IMR-90 (cell line): ENCODE measurements at regions not wholly inside any gene's neighbourhood (a gene's known extent, or its start where the extent isn't known, plus 50 kb on each side); places are given as distances from the start of the nearest gene placed in this dataset.

Source experiments
- ATAC-seq: fragments of 200-7000 bp; cut with Tn5 transposase; 2 replicates; pipeline ENCODE4 v1.9.1; 2020; ENCODE audit warnings: low read depth, mild to moderate bottlenecking, moderate library complexity
- BruUV-seq: library from RNA; stranded (reverse); fragments of 400-500 nt; replicated peaks from 2 replicates; lab custom pipeline; 2021; lab: Mats Ljungman, UMichigan
- CTCF ChIA-PET: fragments of 300-600 bp; formaldehyde crosslinking; extraction: SDS; loops from one replicate; lab custom pipeline; 2021; ENCODE audit warnings: antibody characterized with exemption; lab: Yijun Ruan, JAX
- POLR2A ChIA-PET: fragments of 300-600 bp; sonication (Branson Sonifier 250); formaldehyde crosslinking; loops from one replicate; lab custom pipeline; 2022; ENCODE audit warnings: antibody characterized with exemption; ENCODE audit not compliant: unreplicated experiment; lab: Charles Lee
- DNase-seq: peaks from one replicate; pipeline ENCODE4 v3.0.0; 2013
- H2AFZ ChIP-seq: replicated peaks from 2 replicates; pipeline ENCODE3; 2013; ENCODE audit warnings: low read length, mild to moderate bottlenecking; ENCODE audit not compliant: poor library complexity
- H2AK5ac ChIP-seq: 2 replicates; pipeline ENCODE4 v1.6.1; 2013; ENCODE audit warnings: low read depth, low read length, inconsistent platforms
- H2AK9ac ChIP-seq: replicated peaks from 2 replicates; pipeline ENCODE3; 2013; ENCODE audit warnings: mild to moderate bottlenecking, low read depth, low read length, moderate library complexity; ENCODE audit not compliant: poor library complexity
- H2BK120ac ChIP-seq: 2 replicates; pipeline ENCODE4 v1.6.1; 2013; ENCODE audit warnings: low read depth, low read length, inconsistent platforms
- H2BK15ac ChIP-seq: 3 replicates; pipeline ENCODE4 v1.6.1; 2013; ENCODE audit warnings: low read depth, low read length, inconsistent platforms
- H2BK20ac ChIP-seq: 2 replicates; pipeline ENCODE4 v1.6.1; 2013; ENCODE audit warnings: low read depth, mild to moderate bottlenecking, inconsistent platforms, low read length, moderate library complexity
- H2BK5ac ChIP-seq: 2 replicates; pipeline ENCODE4 v1.6.1; 2013; ENCODE audit warnings: mild to moderate bottlenecking, low read depth, low read length, inconsistent platforms; ENCODE audit not compliant: poor library complexity, severe bottlenecking
- H3K14ac ChIP-seq: replicated peaks from 2 replicates; pipeline ENCODE4 v1.6.1; 2013; ENCODE audit warnings: low read depth, low read length, inconsistent platforms
- H3K18ac ChIP-seq: 2 replicates; pipeline ENCODE4 v1.6.1; 2013; ENCODE audit warnings: low read depth, low read length, control low read depth
- H3K23ac ChIP-seq: 2 replicates; pipeline ENCODE4 v1.6.1; 2013; ENCODE audit warnings: low read depth, low read length, inconsistent platforms
- H3K27ac ChIP-seq: 2 replicates; pipeline ENCODE4 v1.5.1; 2013; ENCODE audit warnings: mild to moderate bottlenecking, control low read depth, low read length; ENCODE audit not compliant: insufficient read depth
- H3K27me3 ChIP-seq: 2 replicates; pipeline ENCODE4 v1.6.1; 2013; ENCODE audit warnings: low read length; ENCODE audit not compliant: control insufficient read depth, insufficient read depth
- H3K36me3 ChIP-seq: 2 replicates; pipeline ENCODE4 v1.6.1; 2013; ENCODE audit warnings: low read length, mixed read lengths; ENCODE audit not compliant: control insufficient read depth, insufficient read depth
- H3K4ac ChIP-seq: 2 replicates; pipeline ENCODE4 v1.6.1; 2013; ENCODE audit warnings: low read depth, low read length, inconsistent platforms
- H3K4me1 ChIP-seq: 2 replicates; pipeline ENCODE4 v1.6.1; 2013; ENCODE audit warnings: low read length, mixed read lengths; ENCODE audit not compliant: control insufficient read depth, insufficient read depth
- H3K4me2 ChIP-seq: 2 replicates; pipeline ENCODE4 v1.6.1; 2013; ENCODE audit warnings: low read depth, mild to moderate bottlenecking, control low read depth, low read length, moderate library complexity
- H3K4me3 ChIP-seq: 2 replicates; pipeline ENCODE4 v1.5.1; 2013; ENCODE audit warnings: low read depth, mild to moderate bottlenecking, control low read depth, low read length, moderate library complexity; ENCODE audit not compliant: insufficient read depth
- H3K56ac ChIP-seq: 2 replicates; pipeline ENCODE4 v1.6.1; 2013; ENCODE audit warnings: low read length, inconsistent platforms; ENCODE audit not compliant: insufficient read depth; ENCODE audit errors: extremely low read depth
- H3K79me1 ChIP-seq, 2 experiments: 2 replicates each; pipeline ENCODE4 v1.6.1; 2013; ENCODE audit warnings: low read length in 2 of 2, inconsistent platforms in 1 of 2, low read depth in 1 of 2
- H3K9ac ChIP-seq: 2 replicates; pipeline ENCODE4 v1.6.1; 2013; ENCODE audit warnings: low read depth, low read length, control low read depth
- H3K9me1 ChIP-seq: 2 replicates; pipeline ENCODE4 v1.6.1; 2013; ENCODE audit warnings: low read length, inconsistent platforms; ENCODE audit not compliant: insufficient read depth
- H3K9me3 ChIP-seq: 2 replicates; pipeline ENCODE4 v1.6.1; 2013; ENCODE audit warnings: low read length; ENCODE audit not compliant: control insufficient read depth, insufficient read depth
- H4K20me1 ChIP-seq: 2 replicates; pipeline ENCODE4 v1.6.1; 2013; ENCODE audit warnings: low read length, inconsistent platforms; ENCODE audit not compliant: insufficient read depth
- H4K5ac ChIP-seq: 2 replicates; pipeline ENCODE4 v1.6.1; 2013; ENCODE audit warnings: mild to moderate bottlenecking, low read depth, low read length, control low read depth
- H4K8ac ChIP-seq, 2 experiments: 2 replicates each; pipeline ENCODE4 v1.6.1; 2013; ENCODE audit warnings: low read depth in 2 of 2, low read length in 2 of 2, control low read depth in 1 of 2, inconsistent platforms in 1 of 2
- H4K91ac ChIP-seq: 2 replicates; pipeline ENCODE4 v1.6.1; 2013; ENCODE audit warnings: low read depth, low read length, inconsistent platforms; ENCODE audit not compliant: insufficient read depth
- BHLHE40 ChIP-seq: fragments of 150-350 bp; IDR thresholded peaks from 2 replicates; pipeline ENCODE4 v1.6.1; 2016; ENCODE audit warnings: mild to moderate bottlenecking, low read depth, low read length
- MXI1 ChIP-seq: IDR thresholded peaks from 2 replicates; pipeline ENCODE4 v1.6.1; 2012; ENCODE audit warnings: low read depth, mild to moderate bottlenecking, low read length, moderate library complexity, borderline replicate concordance
- RFX5 ChIP-seq: IDR thresholded peaks from 2 replicates; pipeline ENCODE4 v1.8.0; 2012; ENCODE audit warnings: low read depth, mild to moderate bottlenecking, low read length, moderate library complexity
- USF2 ChIP-seq: fragments of 150-350 bp; IDR thresholded peaks from 2 replicates; pipeline ENCODE4 v1.6.1; 2017; ENCODE audit warnings: mild to moderate bottlenecking, antibody characterized with exemption, low read length, low read depth
- WGBS, 2 experiments: methylation state at CpG; one replicate each; pipeline versions ENCODE4 v1.1.5 to v1.1.7; 2013; ENCODE audit warnings: missing lambda C conversion rate in 2 of 2; ENCODE audit not compliant: insufficient read length in 1 of 2; ENCODE audit errors: extremely low coverage in 2 of 2; 5-methylcytosine and 5-hydroxymethylcytosine counted together
- dilution Hi-C: fragments of 300-500 bp; cut with HindIII; formaldehyde crosslinking; loops from one replicate; pipeline ENCODE4 v1.14.3; 2018; ENCODE audit warnings: low sequenced_read_pairs; ENCODE audit not compliant: unreplicated experiment
- in situ Hi-C: fragments of 300-500 bp; cut with MboI; formaldehyde crosslinking; loops from 3 replicates; pipeline ENCODE4 v1.14.3; 2019; ENCODE audit warnings: low sequenced_read_pairs, inconsistent platforms, mixed read lengths
- intact Hi-C: fragments of 100-400 bp; cut with micrococcal nuclease; formaldehyde crosslinking; loops from 2 replicates; pipeline ENCODE4 v1.10.0; 2022

DNA sequence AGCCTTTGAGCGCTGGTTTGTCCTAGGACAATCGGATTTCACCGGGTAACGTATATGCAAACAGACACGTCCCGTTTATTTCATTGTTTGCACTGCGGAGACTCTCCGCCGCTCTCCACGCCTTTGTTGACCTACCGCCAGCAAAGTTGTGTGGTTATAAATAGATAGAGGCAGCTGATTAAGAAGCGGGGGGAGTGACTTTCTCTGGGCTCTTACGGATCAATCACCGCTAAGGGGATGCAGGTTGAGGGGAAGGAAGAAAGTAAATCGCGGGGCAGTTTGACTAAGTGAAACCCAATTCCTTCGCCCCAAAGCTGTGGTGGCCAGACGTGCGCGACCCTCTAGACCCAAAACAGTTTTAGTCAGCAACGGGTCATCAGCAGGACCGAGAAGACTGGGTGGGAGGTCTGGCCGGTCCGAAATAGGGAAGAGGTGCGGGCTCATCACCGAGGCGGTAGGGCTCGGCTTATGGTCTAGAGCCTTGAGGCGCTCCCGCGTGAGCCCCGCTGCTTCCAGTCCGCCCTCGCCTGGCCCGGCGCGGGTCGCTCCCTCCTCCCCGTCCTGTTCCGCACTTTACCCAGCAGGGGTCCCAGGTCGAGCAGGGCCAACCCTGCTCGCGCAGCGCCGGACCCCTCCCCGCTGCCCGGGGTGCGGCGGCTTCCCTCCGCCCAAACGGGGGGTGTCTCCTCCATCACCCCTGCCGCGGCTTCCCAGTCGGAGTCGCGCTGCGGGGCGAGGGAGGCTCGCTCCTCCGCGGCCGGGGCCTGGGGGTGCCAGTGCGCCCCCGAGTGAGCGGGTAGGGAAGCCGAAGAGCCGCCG lies 120.8 kb upstream of the RRP15 start:
- Histone ChIP-seq H3K9me1 (no peaks in the 10 kb centered on the region), H2BK20ac (0 out of 2 replicates have a peak overlapping the region, but pooled peaks have one; percentile 8), H4K8ac (no peak overlapping the region), H3K18ac (no peak overlapping the region), H2BK120ac (no peak overlapping the region; the same call in 1 of the 2 replicates), H4K5ac (no peak overlapping the region), H2AFZ (peak overlapping the region; percentile 90), H3K23ac (peak overlapping the region; percentile 79), H4K20me1 (no peaks in the 10 kb centered on the region), H4K91ac (no peak overlapping the region), H2AK9ac (peak overlapping the region; percentile 56), H3K36me3 (no peaks in the 10 kb centered on the region), H3K4me3 (peak overlapping the region; percentile 56), H3K27me3 (peaks cover 45% of the 10 kb centered on the region), H2BK15ac (no peak overlapping the region), H3K9ac (no peak overlapping the region), H3K27ac (no peak overlapping the region), H3K56ac (no peak overlapping the region), H3K9me3 (no peaks in the 10 kb centered on the region), H3K4me2 (peak overlapping the region; percentile 94), H3K79me1 (no peaks in the 10 kb centered on the region), H3K4me1 (no peaks in the 10 kb centered on the region), H2BK5ac (no peak overlapping the region), H2AK5ac (no peak overlapping the region), H3K4ac (no peak overlapping the region), H3K14ac (no peak overlapping the region)
- ATAC-seq: peak; percentile 85
- intact Hi-C loops: no loop called here
- TF ChIP-seq MXI1 (no peak), USF2 (no peak), BHLHE40 (no peak), RFX5 (no peak)
- no TSS peak for BruUV-seq
- DNase-seq: peak; percentile 12
- ChIA-PET CTCF (no interaction called here), POLR2A (interaction anchor here (0.6 kb wide), 1 partner anchor 12 kb away, joined by 6 read pairs; no protein-coding TSS in a partner anchor)
- in situ Hi-C loops: no loop called here
- dilution Hi-C loops: no loop called here
- WGBS, 2 experiments: 0% methylated on average over 6 of the region's 68 CpGs; no CpG with 5 or more reads in 1 of the 2 experiments
